Adipocyte (in vitro differentiated cells): ENCODE measurements at regions not wholly inside any gene's neighbourhood (a gene's known extent, or its start where the extent isn't known, plus 50 kb on each side); places are given as distances from the start of the nearest gene placed in this dataset.

Experiments
- DNase-seq: peaks from one replicate; pipeline ENCODE4 v3.0.0-alpha.2; 2015; ENCODE audit warnings: low read depth
- H3K27me3 ChIP-seq: replicated peaks from 2 replicates; pipeline ENCODE4 v1.7.0; 2013; ENCODE audit warnings: mild to moderate bottlenecking, low read length, moderate library complexity; ENCODE audit not compliant: control insufficient read depth, insufficient read depth
- H3K36me3 ChIP-seq: 2 replicates; pipeline ENCODE4 v1.7.0; 2013; ENCODE audit warnings: low read length, mild to moderate bottlenecking, moderate library complexity; ENCODE audit not compliant: control insufficient read depth, insufficient read depth, severe bottlenecking
- H3K4me1 ChIP-seq: 2 replicates; pipeline ENCODE4 v1.7.0; 2013; ENCODE audit warnings: mild to moderate bottlenecking, low read length, moderate library complexity; ENCODE audit not compliant: control insufficient read depth, insufficient read depth
- H3K4me3 ChIP-seq: 2 replicates; pipeline ENCODE4 v1.7.0; 2013; ENCODE audit warnings: mild to moderate bottlenecking, low read length, moderate library complexity
- H3K9ac ChIP-seq: 2 replicates; pipeline ENCODE4 v1.7.0; 2013; ENCODE audit warnings: mild to moderate bottlenecking, low read length, moderate library complexity
- H3K9me3 ChIP-seq: 2 replicates; pipeline ENCODE4 v1.7.0; 2013; ENCODE audit warnings: mild to moderate bottlenecking, low read length, moderate library complexity; ENCODE audit not compliant: control insufficient read depth

DNA sequence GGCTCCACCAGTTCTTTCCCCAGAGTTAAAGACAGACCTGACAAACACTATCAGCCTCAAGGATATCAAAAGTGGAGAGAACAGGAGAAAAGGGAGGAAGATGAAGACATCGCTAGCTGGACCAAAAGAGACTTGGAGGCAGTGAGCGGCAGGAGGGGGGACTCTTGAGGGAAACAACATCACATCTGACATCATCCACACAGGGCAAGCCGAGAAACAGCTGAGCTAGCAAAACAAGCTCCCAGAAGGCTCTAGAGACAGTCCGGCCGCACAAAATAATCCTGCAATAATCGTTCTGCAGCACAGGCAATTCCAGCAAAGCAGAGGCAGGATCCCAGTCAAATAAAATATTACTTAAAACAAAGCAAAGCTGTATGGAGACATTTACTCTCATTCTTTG lies 239.8 kb downstream of the EN1 start:
- H3K4me1 ChIP-seq = no peaks in the 10 kb centered on the region
- peaks cover 12% of the 10 kb centered on the region for H3K27me3 ChIP-seq
- H3K9me3 ChIP-seq = peaks cover 2% of the 10 kb centered on the region
- no peak overlapping the region for H3K9ac ChIP-seq
- DNase-seq = no peak
- H3K4me3 ChIP-seq = no peak overlapping the region
- H3K36me3 ChIP-seq = no peaks in the 10 kb centered on the region

DNA sequence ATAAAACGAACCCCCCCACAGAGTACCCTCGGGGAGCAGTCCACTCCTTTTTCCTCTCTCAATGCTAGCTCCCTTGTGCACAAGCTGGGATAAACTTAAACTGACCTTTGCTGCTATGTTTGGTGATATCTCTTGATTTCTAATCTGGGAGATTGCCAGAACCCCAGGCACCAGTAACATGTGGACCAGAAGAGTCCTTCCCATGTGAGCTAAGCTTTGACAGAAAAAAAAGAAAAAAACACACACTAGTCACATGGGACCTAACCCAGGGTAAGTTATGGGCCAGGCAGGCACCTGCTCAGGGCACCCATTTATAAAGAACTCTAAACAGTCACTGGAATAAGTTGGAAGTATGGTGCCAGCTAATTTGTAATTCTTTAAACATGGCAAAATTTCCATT lies 242.6 kb downstream of the EN1 start:
- Histone ChIP-seq H3K4me3 (no peak overlapping the region), H3K4me1 (no peaks in the 10 kb centered on the region), H3K9me3 (peaks cover 8% of the 10 kb centered on the region), H3K36me3 (no peaks in the 10 kb centered on the region), H3K27me3 (peaks cover 27% of the 10 kb centered on the region), H3K9ac (no peak overlapping the region)
- no peak for DNase-seq

DNA sequence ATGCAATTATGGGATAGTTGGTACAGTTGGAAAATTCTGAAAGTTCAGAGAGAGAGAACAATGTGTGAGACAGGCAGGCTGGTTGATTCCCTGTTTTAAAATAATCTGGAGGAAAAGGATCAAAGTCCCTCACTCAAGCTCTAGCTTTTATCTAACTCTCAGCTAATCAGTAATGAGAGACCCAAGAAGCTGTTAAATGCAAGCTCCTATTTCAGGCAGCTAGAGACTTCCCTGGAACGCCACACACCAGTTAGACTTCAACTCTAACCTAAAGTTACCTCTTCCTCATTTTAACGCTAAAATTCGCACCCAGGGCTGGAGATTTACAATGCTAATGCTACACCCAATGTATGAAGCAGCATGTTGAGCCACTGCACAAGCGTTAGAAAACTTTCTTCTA lies 243.1 kb downstream of the EN1 start:
- Histone ChIP-seq H3K4me3 (no peak overlapping the region), H3K9me3 (peaks cover 8% of the 10 kb centered on the region), H3K36me3 (no peaks in the 10 kb centered on the region), H3K4me1 (no peaks in the 10 kb centered on the region), H3K27me3 (peaks cover 27% of the 10 kb centered on the region), H3K9ac (no peak overlapping the region)
- DNase-seq = no peak

DNA sequence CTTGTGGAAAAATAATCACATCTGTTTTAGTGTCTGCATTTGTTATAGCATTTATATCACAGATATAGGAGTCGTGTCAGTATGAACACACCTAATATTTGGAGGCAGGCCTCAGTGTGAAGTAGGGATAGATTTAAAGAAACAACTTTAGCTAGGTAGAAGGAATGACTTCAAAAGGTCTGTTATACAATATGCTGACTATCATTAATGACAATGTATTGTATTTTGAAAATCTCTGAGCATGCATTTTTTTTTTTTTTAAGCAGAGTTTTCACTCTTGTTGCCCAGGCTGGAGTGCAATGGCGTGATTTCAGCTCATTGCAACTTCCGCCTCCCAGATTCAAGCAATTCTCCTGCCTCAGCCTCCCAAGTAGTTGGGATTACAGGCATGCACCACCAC lies 248.3 kb downstream of the EN1 start:
- Histone ChIP-seq H3K4me3 (no peak overlapping the region), H3K9ac (no peak overlapping the region), H3K4me1 (no peaks in the 10 kb centered on the region), H3K27me3 (peaks cover 21% of the 10 kb centered on the region), H3K9me3 (peaks cover 8% of the 10 kb centered on the region), H3K36me3 (no peaks in the 10 kb centered on the region)
- DNase-seq = no peak

DNA sequence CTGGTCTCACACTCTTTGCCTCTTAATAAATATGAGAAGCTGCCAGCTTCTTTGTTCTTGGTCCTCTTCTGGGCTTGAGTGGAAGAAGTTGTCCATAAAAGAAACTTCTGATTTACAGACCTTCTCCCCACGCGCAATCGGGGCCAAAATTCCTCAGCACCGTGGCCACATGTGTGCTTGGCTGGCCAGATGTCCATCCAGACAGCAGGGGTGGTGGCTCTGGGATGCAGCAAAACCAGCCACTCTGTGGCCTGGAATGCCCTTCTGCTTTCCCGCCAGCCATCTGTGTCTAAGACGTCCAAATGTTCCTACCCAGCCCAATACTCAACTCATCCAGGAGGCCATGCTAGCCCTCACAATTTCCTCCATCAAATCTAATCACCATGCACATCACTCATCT lies 250.8 kb downstream of the EN1 start:
- Histone ChIP-seq H3K4me3 (no peak overlapping the region), H3K9ac (no peak overlapping the region), H3K36me3 (no peaks in the 10 kb centered on the region), H3K9me3 (no peaks in the 10 kb centered on the region), H3K27me3 (peaks cover 8% of the 10 kb centered on the region), H3K4me1 (peaks cover 17% of the 10 kb centered on the region)
- DNase-seq = no peak

DNA sequence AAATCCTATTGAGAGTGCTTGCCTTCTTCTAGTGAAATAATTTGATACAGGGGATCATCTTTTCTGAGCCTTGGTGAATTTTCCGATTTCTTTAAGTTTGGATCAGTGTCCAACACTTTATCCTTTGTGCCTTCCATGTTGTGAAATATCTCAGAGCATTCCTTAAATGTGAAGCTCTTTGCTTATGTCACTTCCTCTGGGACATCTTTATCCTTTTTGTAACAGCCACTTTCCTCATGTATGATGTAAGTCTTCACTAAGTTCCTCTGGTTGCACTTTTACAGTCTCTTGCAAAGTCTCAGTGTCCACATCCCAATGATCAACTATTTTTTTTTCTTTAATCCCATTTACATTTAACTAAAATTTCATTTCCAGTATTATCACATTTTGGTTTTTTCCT lies 254.2 kb downstream of the EN1 start:
- no peaks in the 10 kb centered on the region for H3K9me3 ChIP-seq

DNA sequence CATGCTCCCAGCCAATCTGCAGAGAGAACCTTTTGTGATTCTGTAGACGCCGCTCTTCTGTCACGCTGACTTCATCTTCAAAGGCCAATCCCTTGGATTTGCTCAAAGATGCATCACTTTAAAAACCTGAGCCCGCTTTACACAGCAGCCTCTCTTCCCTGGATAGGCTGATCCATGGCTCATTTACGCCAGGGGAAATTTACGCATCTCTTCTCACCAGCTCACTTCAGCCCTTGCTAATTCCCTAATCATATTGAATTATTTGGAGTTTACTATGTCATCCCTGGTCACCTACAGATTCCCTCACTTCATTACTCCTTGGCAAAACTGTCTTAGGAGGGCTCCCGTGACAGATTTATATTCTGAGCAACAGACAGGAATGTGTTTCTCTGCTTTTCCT lies 256.2 kb downstream of the EN1 start:
- no peaks in the 10 kb centered on the region for H3K36me3 ChIP-seq
- no peak for DNase-seq
- H3K9me3 ChIP-seq = no peaks in the 10 kb centered on the region
- H3K4me3 ChIP-seq = no peak overlapping the region
- peaks cover 17% of the 10 kb centered on the region for H3K4me1 ChIP-seq
- no peaks in the 10 kb centered on the region for H3K27me3 ChIP-seq
- H3K9ac ChIP-seq = no peak overlapping the region

More for the DNA sequence above, 254.2 kb downstream of the EN1 start:
- H3K9ac ChIP-seq = peak overlapping the region; percentile 5
- no peak for DNase-seq
- no peaks in the 10 kb centered on the region for H3K27me3 ChIP-seq
- no peak overlapping the region for H3K4me3 ChIP-seq
- peaks cover 17% of the 10 kb centered on the region for H3K4me1 ChIP-seq
- H3K36me3 ChIP-seq = no peaks in the 10 kb centered on the region

DNA sequence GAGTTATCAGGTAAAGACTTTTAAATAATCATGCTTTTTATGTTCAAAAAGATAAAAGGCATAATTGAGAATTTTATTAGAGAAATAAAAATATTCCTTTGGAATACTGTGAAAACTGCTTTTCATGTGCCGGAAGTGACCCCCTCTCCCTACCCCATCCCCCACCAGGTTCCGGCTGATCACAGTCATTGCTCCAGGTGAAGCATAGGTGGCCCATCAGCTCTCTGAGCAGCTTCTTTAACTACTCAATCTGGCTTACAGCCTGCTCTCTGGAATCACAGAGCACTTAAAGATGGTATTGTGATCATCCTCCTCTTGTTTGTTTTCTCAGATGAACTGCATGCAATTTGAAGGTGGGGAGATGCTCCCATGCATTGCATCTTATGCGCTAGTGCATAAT lies 257.7 kb downstream of the EN1 start:
- H3K27me3 ChIP-seq = no peaks in the 10 kb centered on the region
- H3K9ac ChIP-seq = no peak overlapping the region
- no peak overlapping the region for H3K4me3 ChIP-seq
- peaks cover 17% of the 10 kb centered on the region for H3K4me1 ChIP-seq
- no peaks in the 10 kb centered on the region for H3K9me3 ChIP-seq
- no peak for DNase-seq
- H3K36me3 ChIP-seq = no peaks in the 10 kb centered on the region

DNA sequence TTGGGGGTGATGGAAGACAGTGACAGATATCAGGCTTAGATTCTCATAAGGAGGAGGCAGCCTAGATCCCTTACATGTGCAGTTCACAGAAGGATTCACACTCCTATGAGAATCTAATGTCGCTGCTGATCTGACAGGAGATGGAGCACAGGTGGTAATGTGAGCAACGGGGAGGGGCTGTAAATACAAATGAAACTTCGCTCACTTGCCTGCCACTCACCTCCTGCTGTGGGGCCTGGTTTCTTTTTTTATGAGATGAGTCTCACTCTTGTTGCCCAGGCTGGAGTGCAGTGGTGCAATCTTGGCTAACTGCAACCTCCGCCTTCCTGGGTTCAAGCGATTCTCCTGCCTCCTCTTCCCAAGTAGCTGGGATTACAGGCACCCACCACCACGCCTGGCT lies 258.6 kb downstream of the EN1 start:
- Histone ChIP-seq H3K9ac (no peak overlapping the region), H3K36me3 (no peaks in the 10 kb centered on the region)
- DNase-seq = no peak

DNA sequence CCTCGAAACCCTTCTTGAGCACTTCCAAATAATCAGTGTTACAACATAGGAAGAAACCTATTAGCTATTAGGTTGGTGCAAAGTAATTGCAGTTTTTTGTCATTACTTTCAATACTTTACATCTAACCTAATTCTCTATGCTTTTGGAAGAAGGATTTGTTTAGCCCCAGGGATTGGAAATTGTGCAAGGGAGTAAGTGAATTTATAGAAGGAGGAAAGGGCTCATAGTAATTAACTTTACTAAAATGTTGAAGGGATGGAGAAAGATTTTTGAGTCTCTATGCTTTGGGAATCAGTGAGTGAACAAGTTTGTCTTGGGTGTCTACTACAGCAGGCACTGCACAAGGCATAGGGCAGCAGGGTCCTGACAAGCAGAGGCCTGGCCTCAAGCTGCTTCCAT lies 261.1 kb downstream of the EN1 start:
- H3K27me3 ChIP-seq = no peaks in the 10 kb centered on the region
- no peak overlapping the region for H3K9ac ChIP-seq
- H3K4me3 ChIP-seq = no peak overlapping the region
- no peak for DNase-seq
- no peaks in the 10 kb centered on the region for H3K4me1 ChIP-seq
- H3K36me3 ChIP-seq = no peaks in the 10 kb centered on the region
- no peaks in the 10 kb centered on the region for H3K9me3 ChIP-seq

More for the DNA sequence above, 258.6 kb downstream of the EN1 start:
- Histone ChIP-seq H3K4me3 (no peak overlapping the region), H3K4me1 (peaks cover 15% of the 10 kb centered on the region), H3K9me3 (no peaks in the 10 kb centered on the region), H3K27me3 (no peaks in the 10 kb centered on the region)

DNA sequence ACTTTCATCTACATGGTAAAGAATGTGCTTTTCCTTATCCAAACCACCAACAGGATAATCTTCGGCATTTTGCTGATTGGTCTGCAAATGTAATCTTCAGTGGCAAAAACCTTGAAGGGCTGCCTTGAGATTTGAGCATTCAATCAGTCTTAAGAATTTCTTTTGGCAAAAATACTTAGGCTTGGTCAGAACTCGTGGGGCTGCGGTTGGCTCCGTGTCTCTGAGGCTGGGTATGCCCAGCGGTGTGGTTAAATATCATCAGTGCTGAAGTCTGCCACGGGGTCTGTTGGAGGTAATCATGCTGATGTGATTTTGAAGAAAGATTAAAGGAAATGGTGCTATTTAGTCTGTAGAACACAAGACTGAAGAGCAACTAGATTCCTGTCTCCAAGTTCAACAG lies 262.6 kb downstream of the EN1 start:
- peaks cover 6% of the 10 kb centered on the region for H3K4me1 ChIP-seq
- H3K36me3 ChIP-seq = no peaks in the 10 kb centered on the region
- H3K9ac ChIP-seq = no peak overlapping the region
- no peak overlapping the region for H3K4me3 ChIP-seq
- no peaks in the 10 kb centered on the region for H3K9me3 ChIP-seq
- DNase-seq = no peak
- H3K27me3 ChIP-seq = no peaks in the 10 kb centered on the region

DNA sequence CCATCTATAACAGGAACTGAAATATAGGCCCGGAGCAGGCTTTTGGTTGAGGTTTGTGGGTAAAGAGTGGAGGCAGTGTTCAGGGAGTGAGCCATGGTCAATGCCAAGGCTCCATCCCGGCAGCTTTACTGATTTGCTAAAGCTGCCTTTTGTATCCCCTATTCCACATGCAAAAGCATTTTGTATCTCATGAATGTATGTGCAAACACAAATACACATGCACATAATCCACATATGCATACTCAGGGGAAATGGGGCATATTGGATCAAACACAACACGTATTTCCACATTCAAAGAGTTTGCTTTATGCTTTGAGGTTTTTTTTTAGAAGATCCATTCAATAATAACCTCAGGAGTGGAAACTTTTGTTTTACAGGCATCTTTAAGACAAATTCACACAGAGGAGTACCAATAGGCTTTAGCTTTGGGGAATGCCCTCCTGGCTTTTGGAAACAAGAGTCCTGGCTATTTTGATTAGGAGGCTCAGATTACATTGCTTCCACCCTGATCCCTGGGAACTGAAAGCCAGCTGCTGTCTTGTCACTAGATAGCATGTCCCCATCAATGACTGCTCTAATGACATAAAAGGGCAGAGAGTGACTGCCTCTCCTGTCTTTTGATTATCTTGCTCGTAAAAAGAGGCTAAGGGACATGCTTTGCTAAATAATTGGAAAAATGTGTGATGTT lies 263.2 kb downstream of the EN1 start:
- Histone ChIP-seq H3K9me3 (no peaks in the 10 kb centered on the region), H3K9ac (no peak overlapping the region), H3K27me3 (no peaks in the 10 kb centered on the region), H3K4me3 (no peak overlapping the region), H3K4me1 (peaks cover 6% of the 10 kb centered on the region), H3K36me3 (no peaks in the 10 kb centered on the region)
- DNase-seq = no peak
